HG03342 (cell line): ENCODE measurements at regions not wholly inside any gene's neighbourhood (a gene's known extent, or its start where the extent isn't known, plus 50 kb on each side); places are given as distances from the start of the nearest gene placed in this dataset.

ENCODE experiments used
- ATAC-seq: cut with Tn5 transposase; IDR thresholded peaks from one replicate; pipeline ENCODE4 v1.9.1; 2021; ENCODE audit warnings: mild to moderate bottlenecking, moderate library complexity; ENCODE audit not compliant: unreplicated experiment

DNA sequence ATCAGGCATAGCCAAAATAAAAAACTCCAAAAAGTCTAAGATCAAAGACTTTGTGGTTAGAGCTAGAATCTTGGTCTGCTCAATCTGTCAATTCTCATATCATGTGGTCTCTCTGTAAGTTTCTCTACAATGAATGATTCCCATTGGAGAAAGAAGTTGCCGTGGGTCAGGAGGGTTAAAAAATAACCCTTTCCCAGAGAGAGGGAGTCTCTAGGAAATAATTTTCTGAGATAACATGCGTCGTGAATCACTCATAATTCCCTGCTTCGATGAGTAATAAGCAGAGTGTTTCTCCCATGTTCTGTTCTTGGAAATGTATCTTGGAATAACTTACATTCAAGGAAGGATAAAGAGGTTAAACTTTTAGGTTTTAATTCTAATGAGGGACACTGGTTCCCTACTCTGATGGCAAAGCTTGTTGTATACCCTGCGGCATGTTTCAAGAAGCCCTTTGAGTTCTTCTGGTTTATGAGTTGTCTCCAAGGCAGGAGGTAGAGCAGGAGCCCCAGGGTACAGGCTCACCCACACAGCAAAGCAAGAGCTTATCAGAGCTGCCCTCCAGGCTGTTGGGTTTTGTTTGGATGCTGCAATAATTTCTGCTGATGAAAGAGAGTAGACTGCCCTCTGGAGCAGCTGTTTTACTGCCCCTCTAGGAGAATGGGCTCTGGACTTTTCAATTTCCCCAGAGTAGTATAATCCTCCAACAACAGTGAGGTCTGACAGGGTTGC, 599.1 kb downstream of the QKI start:
- no peak for ATAC-seq

DNA sequence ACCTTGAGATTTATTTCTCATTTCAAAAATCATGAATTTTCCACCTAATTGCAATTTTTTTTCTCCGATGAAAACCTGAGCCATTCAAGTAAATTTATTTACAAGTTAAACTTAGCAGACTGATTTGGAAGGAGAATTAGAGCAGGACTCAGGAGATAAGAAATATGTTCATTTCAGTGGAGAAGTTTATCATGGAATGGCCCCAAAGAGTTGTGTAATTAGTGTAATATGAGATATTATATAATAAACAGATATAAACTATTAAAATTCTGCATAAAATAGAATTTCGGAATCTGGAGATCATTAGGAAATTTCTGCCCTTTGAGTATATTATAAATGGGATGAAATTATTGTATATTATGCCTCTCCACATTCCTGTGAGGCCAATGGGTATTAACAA, 596.8 kb downstream of the QKI start:
- no peak for ATAC-seq

- ATAC-seq, result no peak
Measured at GRCh38 chr6:164010441-164011103, 596.1 kb downstream of the QKI start.

GRCh38 chr6:164008902-164009301, 594.4 kb downstream of the QKI start:
- no peak for ATAC-seq

- no peak for ATAC-seq
Measured at GRCh38 chr6:164007881-164008280, 593.4 kb downstream of the QKI start.

DNA sequence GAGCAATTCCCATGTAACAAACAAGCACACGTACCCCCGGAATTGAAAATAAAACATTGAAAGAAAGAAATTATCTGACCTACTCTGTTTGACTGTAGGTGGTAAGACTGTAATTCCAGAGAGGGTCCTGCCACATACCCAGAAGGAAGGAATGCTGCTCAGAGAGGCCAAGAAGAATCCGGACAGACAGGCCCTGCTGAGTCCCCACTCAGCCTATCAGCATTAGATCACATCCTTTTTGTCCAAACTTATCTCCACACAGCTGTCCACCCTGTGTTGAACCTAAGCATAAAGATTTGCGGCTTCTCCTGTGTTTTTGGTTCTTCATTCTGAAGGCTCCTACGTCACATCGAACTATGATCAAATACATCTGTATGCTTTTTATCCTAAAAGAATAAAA, 591.9 kb downstream of the QKI start:
- ATAC-seq, result no peak

DNA sequence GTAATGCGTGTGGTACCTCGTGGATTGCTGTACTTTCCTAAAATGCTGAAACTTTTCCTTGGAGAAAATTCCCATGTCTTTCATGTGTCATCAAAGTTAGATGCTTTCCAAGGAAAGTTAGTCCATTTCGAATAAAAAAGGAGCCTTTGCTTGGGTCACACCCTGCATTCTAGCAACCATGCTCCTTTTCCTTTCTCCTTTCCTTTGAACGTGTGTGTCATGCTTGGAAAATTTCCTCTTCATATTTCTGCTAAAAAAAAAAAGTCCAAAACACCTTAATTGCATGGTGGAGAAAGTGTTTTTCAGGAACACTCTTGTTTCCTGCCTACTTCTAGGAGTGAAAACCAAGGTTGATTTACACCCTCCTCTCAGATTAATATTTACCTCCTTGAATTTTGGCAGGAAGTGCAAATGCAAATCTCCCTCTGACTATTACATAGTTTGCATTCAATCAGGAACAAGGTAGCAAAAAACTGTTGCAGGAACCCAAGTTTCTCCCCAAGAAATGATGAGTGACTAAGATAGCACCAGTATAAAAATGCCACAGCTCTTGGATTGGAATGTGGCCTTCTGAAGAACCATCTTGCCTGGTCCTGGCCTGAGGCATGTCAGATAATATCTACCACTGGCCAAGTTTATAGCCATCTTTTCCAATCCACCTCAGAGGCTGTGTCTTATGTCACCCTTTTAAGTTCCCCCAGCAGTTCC, 590.6 kb downstream of the QKI start:
- ATAC-seq, result no peak

DNA sequence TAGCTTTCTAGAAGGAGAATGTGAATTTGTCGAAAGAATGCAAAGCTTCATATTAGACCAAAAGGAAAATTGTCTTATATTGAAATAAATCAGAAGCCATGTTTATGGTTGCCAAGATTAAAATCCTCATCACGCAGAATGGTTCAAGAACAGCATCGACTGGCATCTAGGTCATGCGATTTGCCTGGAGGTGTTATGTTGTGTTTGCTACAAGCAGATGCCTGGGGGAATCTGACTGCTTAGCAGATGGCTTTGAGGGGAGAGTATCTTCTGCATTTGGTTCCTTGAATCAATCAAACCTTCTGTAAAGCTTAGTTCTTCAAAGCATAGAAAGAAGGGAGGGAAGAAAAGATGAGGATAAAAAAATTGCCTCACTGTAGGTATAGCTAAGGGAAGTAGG, 585.8 kb downstream of the QKI start:
- ATAC-seq, result no peak

- ATAC-seq, result no peak
Measured at GRCh38 chr6:163999475-164000125, 585.1 kb downstream of the QKI start.

DNA sequence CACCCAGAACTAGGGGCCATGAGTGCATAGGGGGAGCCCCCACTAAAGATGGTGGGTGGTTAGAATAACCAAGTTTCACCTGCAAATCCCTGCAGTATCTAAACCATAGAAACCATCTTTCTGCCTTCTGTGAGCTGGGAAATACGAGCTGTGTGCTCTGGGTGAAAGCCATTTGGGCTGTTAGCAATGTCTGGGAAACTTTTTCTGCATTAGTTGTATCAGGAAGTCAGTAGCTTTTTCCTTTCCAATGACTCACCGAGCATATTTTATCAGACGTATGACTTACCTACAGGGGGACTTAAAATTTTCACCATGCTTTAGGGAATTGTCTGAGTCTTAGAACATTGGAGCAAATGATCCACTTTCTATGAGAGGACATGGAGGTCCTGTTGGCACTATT, 584.0 kb downstream of the QKI start:
- ATAC-seq, result no peak

GRCh38 chr6:163996491-163996890, 582.0 kb downstream of the QKI start:
- ATAC-seq, result no peak

- ATAC-seq, result no peak
Measured at GRCh38 chr6:163994566-163994965, 580.0 kb downstream of the QKI start.

DNA sequence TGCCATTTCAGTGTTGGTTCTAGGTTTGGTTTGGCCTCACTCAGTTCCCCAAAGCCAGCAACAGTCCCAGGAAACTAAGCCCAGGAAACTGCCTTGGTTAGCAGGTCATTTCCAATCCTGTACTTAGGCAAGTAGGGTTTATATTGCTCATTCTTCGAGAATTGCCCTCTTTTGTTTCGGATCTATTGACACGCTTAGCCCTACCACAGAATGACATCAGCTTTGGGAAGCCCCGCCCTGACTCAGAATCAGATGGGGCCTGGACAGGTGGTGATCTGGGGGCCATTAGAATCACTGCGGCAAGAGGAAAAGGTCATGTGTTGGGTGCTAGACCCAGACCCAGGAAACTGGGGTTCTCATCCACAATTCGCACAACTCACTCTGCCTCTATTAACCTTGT, 578.2 kb downstream of the QKI start:
- ATAC-seq, result no peak

DNA sequence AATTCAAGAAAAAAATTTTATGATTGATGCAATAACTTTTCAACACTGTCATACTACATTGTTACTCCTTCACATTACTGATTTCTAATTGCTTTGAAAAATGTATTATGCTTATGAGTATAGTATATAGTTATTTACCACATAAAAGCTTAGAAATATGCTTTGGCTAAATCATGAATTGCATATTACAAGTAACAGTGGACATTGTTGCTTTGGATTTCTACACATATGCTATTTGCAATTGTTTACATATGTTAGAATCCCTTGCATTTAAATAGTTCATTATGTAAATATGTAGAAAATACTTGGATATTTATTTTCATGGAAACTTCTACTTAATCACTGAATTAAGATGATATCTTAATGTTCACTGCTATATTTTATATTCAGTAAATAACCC, 577.5 kb downstream of the QKI start:
- no peak for ATAC-seq

GRCh38 chr6:163991321-163991720, 576.8 kb downstream of the QKI start:
- no peak for ATAC-seq

GRCh38 chr6:163986313-163986712, 571.8 kb downstream of the QKI start:
- ATAC-seq, result no peak

DNA sequence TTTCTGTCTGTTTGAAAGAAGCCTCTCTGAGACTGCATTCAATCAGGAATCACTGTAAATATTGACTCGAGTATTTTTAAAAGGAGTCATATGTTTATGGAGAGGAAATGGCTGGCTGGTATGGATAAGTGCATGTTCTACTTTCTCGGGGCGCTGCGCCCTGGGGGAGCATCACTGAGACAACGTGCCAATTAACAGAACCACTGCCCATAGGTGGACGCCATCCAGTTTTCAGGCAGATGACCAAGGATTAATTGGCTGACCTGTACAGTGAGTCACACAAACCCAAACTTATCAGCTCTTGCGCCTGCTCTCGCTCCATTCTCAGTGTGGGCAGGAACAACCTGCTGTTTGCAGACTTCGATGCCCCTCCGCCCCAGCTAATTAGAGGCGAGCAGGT, 571.2 kb downstream of the QKI start:
- ATAC-seq, result no peak

DNA sequence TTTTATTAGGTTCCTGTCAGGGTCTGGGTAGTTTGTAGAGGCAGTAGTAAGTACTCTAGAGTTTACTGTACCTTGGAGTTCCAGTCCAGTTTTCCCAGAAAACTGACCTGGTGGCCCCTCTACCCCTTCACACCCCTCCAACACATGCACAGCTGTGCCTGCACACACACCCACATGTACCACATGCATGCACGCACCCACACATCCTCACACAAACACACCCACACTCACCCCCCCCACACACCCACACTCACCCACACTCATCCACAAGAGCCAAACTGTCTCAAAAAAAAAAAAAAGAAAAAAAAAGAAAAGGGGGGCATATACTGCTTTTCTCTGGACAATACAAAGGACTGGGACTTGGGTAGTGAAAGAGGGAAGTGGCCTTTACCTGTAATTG, 570.5 kb downstream of the QKI start:
- no peak for ATAC-seq

DNA sequence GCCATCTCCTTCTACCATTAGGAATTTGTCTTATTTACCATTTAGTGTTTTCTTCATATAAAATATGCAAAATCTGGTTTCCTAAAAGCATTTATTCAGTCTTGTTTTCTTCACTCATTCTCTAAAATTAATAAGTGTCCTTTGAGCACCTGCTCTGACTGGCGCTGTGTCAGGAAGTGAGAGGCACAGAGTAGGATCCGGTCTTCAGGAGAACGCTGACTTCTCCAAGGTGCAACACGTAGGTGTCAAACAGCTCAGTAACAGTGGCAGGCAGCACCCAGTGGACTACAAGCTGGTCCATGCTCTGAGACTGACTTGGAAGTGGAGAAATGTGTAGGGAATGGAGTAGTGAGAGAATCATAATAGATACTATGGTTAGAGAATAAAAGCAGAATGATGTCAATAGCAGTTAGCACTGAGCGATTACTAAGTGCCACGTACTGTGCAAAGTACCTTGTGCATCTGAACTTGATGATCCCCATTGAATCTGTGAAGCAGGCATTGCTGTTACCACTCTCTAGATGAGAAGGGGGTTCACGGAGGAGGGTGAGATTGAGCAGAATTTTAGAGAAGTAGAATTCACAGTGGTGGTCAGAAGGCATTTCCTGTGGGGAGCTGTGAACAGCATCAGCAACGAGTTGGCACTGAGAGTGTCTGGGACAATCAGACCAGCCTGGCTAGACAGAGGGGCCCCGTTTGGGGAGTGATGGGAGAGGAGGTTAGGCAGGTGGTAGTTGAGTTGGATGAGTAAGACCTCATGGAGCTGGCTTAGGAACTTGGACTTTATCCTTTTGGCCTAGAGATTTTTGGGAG, 569.8 kb downstream of the QKI start:
- peak; percentile 44 for ATAC-seq

- no peak for ATAC-seq
Measured at GRCh38 chr6:163983679-163984078, 569.2 kb downstream of the QKI start.

DNA sequence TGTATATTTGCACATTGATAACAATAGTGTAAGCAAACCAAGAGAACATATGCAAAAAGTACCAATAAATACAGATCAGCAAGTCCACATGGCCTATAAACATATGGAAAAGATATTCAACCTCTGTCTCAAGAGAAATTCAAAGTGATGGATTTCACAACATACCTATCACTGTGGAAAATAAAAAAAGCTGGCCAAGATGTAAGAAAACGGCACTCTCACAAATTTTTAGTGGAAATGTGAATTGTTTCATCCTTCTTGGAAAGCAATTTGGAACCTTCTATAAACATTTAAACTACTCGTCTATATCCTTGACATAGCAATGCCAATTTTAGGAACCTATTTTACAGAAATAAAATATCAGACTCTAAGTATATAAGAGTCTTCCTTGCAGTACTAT, 559.8 kb downstream of the QKI start:
- ATAC-seq, result no peak
